HG03354 (cell line): ENCODE measurements at regions not wholly inside any gene's neighbourhood (a gene's known extent, or its start where the extent isn't known, plus 50 kb on each side); places are given as distances from the start of the nearest gene placed in this dataset.
"Not testable (repeated sequence)": the region's sequence is repeated elsewhere in the genome, so short reads cannot be mapped to it uniquely, and the experiment has no call there.

ENCODE experiments used
- ATAC-seq: cut with Tn5 transposase; IDR thresholded peaks from one replicate; pipeline ENCODE4 v1.9.1; 2021; ENCODE audit warnings: mild to moderate bottlenecking; ENCODE audit not compliant: unreplicated experiment, poor library complexity, severe bottlenecking

GRCh38 chrX:42176789-42177188 is 253.4 kb upstream of the CASK start:
- ATAC-seq: no peak

GRCh38 chrX:42175843-42176242 is 252.5 kb upstream of the CASK start:
- no peak for ATAC-seq

GRCh38 chrX:42157923-42158322 is 234.6 kb upstream of the CASK start:
- ATAC-seq: not testable (repeated sequence)

GRCh38 chrX:42151808-42152207 is 228.5 kb upstream of the CASK start:
- no peak for ATAC-seq

- ATAC-seq: no peak
These were observed 226.4 kb upstream of the CASK start for GRCh38 chrX:42149765-42150164.

- ATAC-seq: no peak
These were observed 225.9 kb upstream of the CASK start for GRCh38 chrX:42149281-42149680.

DNA sequence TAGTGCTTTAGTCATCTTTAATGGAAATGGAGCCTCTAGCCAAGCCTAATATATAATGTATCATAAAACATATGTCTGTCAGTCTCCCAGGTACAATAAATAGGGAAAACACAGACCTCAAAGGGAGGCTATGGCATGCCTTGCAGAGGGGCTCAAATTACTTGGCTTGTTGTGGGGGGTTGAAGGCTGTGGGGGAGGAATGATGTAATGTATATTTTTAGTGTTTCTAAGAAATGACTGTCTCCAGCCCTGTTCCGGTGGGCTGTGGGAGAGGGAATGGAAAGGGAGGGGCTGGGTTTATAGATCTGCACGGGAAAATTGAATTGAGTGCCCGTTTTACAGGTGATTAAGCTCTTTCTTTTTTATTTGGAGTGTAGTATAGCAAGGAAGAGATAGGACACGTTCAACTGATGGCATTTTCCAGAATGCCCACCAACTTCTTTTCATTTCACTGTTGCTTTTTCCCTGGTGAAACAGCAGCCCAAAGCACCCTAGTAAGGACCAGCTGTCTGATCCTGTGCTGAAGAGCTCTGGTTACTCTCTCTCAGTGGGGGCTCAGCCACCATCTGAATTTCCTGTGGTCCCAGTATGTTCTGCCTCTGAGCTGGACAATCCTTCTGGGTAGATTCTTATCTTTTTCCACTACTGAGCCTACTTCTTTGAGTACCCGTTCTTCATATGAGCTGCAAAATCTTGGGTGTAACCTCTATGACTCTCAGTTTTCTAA is 220.7 kb upstream of the CASK start:
- ATAC-seq: no peak

DNA sequence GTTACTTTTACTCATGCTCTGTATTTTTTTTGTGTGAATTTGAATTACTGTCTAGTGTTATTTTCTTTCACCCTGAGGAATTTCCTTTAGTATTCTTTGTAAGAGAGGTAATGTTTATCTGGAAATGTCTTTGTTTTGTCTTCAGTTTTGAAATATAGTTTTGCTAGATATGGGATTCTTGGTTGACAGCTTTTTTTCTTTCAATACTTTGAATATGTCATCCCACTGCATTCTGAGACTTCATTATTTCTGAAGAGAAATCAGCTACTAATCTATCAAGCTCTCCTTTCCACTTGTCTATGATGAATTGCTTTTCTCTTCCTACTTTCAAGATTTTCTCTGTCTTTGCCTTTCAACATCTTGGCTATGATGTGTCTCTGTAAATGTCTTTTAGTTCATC is 217.0 kb upstream of the CASK start:
- no peak for ATAC-seq

DNA sequence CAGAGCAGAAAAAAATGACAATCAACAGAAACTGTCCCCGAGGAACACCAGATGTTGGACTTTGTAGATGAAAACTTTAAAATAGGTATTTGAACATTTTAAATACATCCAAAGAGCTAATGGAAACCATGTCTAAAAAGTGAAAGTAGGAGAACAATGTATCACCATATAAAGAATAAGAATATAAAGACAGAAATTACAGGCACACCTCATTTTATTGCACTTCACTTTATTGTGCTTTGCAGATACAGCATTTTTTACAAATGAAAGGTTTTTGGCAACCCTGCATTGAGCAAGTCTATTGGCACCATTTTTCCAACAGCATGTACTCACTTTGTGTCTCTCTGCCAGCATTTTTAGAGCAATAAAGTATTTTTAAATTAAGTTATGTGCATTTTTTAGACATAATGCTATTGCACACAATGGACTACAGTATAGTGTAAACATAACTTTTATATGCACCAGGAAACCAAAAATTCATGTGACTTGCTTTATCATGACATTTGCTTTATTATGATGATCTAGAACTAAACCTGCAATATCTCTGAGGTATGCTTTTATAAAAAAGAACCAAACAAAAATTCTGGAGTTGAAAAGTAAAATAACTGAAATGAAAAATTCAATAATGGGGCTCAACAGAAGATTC is 212.4 kb upstream of the CASK start:
- no peak for ATAC-seq

- ATAC-seq: no peak
These were observed 208.5 kb upstream of the CASK start for GRCh38 chrX:42131856-42132255.

GRCh38 chrX:42129022-42129940 is 205.9 kb upstream of the CASK start:
- no peak for ATAC-seq

GRCh38 chrX:42128587-42128986 is 205.2 kb upstream of the CASK start:
- ATAC-seq: peak; percentile 28

GRCh38 chrX:42128020-42128419 is 204.7 kb upstream of the CASK start:
- peak; percentile 78 for ATAC-seq

GRCh38 chrX:42127563-42127962 is 204.2 kb upstream of the CASK start:
- peak; percentile 31 for ATAC-seq

DNA sequence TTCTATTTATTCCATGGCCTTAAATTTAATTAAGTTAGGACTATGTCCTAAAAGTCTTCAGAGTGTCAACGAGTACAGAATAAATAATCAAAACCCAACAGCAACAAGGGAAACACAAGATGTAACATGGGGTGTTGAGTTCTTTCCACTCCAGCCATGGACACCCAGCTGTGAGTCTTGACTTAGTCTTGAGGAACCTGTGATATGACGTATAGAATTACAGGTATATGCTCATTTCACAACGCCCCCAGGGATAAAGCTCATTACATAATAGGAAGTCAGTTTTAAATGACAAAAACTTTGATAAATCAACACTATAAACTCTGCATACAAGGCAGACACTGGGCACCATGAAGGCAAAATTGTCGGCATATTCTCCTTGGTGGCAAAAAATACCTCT is 200.0 kb upstream of the CASK start:
- ATAC-seq: no peak

DNA sequence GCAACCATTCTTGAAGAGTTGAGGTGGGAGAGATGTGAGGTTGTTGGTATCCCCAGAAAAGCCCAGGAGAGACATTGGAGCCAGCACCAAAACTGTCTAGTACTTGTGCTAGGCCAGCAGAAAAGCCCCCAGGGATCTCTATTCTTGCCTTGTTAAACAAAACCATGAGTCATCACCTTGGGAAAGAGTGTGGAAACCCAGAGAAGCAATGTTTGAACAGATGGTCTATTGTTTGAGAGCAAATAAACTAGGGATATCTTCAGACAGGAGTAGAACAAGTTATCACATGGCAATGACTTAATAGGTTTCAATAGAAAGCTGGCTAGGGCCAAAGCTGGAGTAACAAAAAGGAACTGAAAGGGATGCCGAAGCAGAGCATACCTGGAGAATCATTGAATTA is 195.7 kb upstream of the CASK start:
- ATAC-seq: no peak

GRCh38 chrX:42117318-42117717 is 194.0 kb upstream of the CASK start:
- ATAC-seq: peak; percentile 94

DNA sequence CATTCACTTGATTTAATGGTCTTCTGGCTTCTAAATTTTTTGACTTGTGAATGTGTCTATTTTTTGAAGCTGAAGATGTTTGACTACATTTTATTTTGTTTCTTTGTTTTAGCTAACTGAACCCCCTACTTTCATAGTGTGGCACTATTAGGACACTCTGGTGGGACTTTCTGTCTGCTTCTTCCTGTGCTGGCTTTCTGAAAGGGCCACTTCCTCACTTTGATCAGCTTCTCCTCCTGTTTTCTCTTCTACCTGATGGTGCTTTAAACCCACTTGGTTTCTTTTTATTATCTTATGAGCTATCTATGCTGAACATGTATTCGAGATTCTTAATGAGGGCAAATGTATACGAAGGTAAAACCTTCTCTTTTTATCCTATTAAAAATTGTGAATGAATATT is 186.1 kb upstream of the CASK start:
- ATAC-seq: no peak

- ATAC-seq: no peak
These were observed 184.4 kb upstream of the CASK start for GRCh38 chrX:42107495-42108488.
